ENCODE measurements at regions not wholly inside any gene's neighbourhood (a gene's known extent, or its start where the extent isn't known, plus 50 kb on each side); places are given as distances from the start of the nearest gene placed in this dataset.

- intact Hi-C loops (cut with micrococcal nuclease; ENCODE audit: unreplicated experiment) = no loop called here
- Histone ChIP-seq H3K27me3 (replicated peaks; ENCODE audit: insufficient read depth, low read depth, low read length, poor library complexity) (no peaks in the 10 kb centered on the region), H3K4me3 (ENCODE audit: low read depth, low read length, poor library complexity, severe bottlenecking) (no peak overlapping the region), H3K4me1 (ENCODE audit: insufficient read depth, low read length, poor library complexity, severe bottlenecking) (peaks cover 9% of the 10 kb centered on the region), H3K27ac (ENCODE audit: low read depth, low read length, poor library complexity, severe bottlenecking) (no peak overlapping the region), H3K9me3 (ENCODE audit: low read depth, low read length, poor library complexity, severe bottlenecking) (no peaks in the 10 kb centered on the region), H3K36me3 (ENCODE audit: insufficient read depth, low read length, poor library complexity, severe bottlenecking) (no peaks in the 10 kb centered on the region)
- ChIA-PET POLR2A (ENCODE audit: low non-redundant PET) (no interaction called here), CTCF (no interaction called here)
- TF ChIP-seq EZH2 (IDR thresholded peaks at IDR 0.05; ENCODE audit: borderline replicate concordance, low read depth, low read length, poor library complexity, severe bottlenecking) (no peak), CTCF (conservative IDR thresholded peaks at IDR 0.05; ENCODE audit: low read depth, low read length) (no peak)
- DNase-seq (ENCODE audit: low spot score) = no peak
- no TSS peak for BruUV-seq (replicated peaks)
Observed at GRCh38 chr1:98304888-98305287, 356.6 kb upstream of the SNX7 start.

GRCh38 chr1:98299861-98300260, 361.7 kb upstream of the SNX7 start:
- intact Hi-C loops (cut with micrococcal nuclease; ENCODE audit: unreplicated experiment) = no loop called here
- CTCF ChIA-PET = no interaction called here
- Histone ChIP-seq H3K27me3 (replicated peaks; ENCODE audit: insufficient read depth, low read depth, low read length, poor library complexity) (no peaks in the 10 kb centered on the region), H3K9me3 (ENCODE audit: low read depth, low read length, poor library complexity, severe bottlenecking) (no peaks in the 10 kb centered on the region), H3K36me3 (ENCODE audit: insufficient read depth, low read length, poor library complexity, severe bottlenecking) (no peaks in the 10 kb centered on the region), H3K4me3 (ENCODE audit: low read depth, low read length, poor library complexity, severe bottlenecking) (no peak overlapping the region), H3K27ac (ENCODE audit: low read depth, low read length, poor library complexity, severe bottlenecking) (no peak overlapping the region), H3K4me1 (ENCODE audit: insufficient read depth, low read length, poor library complexity, severe bottlenecking) (no peaks in the 10 kb centered on the region)
- DNase-seq (ENCODE audit: low spot score) = no peak
- TF ChIP-seq EZH2 (IDR thresholded peaks at IDR 0.05; ENCODE audit: borderline replicate concordance, low read depth, low read length, poor library complexity, severe bottlenecking) (no peak), CTCF (conservative IDR thresholded peaks at IDR 0.05; ENCODE audit: low read depth, low read length) (no peak)
- POLR2A ChIA-PET (ENCODE audit: low non-redundant PET) = no interaction called here
- BruUV-seq (replicated peaks) = no TSS peak

GRCh38 chr1:98299313-98299712, 362.2 kb upstream of the SNX7 start:
- Histone ChIP-seq H3K4me3 (ENCODE audit: low read depth, low read length, poor library complexity, severe bottlenecking) (no peak overlapping the region), H3K27ac (ENCODE audit: low read depth, low read length, poor library complexity, severe bottlenecking) (no peak overlapping the region), H3K27me3 (replicated peaks; ENCODE audit: insufficient read depth, low read depth, low read length, poor library complexity) (no peaks in the 10 kb centered on the region), H3K4me1 (ENCODE audit: insufficient read depth, low read length, poor library complexity, severe bottlenecking) (no peaks in the 10 kb centered on the region), H3K36me3 (ENCODE audit: insufficient read depth, low read length, poor library complexity, severe bottlenecking) (no peaks in the 10 kb centered on the region), H3K9me3 (ENCODE audit: low read depth, low read length, poor library complexity, severe bottlenecking) (no peaks in the 10 kb centered on the region)
- TF ChIP-seq EZH2 (IDR thresholded peaks at IDR 0.05; ENCODE audit: borderline replicate concordance, low read depth, low read length, poor library complexity, severe bottlenecking) (no peak), CTCF (conservative IDR thresholded peaks at IDR 0.05; ENCODE audit: low read depth, low read length) (no peak)
- no TSS peak for BruUV-seq (replicated peaks)
- intact Hi-C loops (cut with micrococcal nuclease; ENCODE audit: unreplicated experiment) = no loop called here
- CTCF ChIA-PET = no interaction called here
- no peak for DNase-seq (ENCODE audit: low spot score)
- POLR2A ChIA-PET (ENCODE audit: low non-redundant PET) = no interaction called here

Data from A673 (cell line).